ENCODE measurements at regions not wholly inside any gene's neighbourhood (a gene's known extent, or its start where the extent isn't known, plus 50 kb on each side); places are given as distances from the start of the nearest gene placed in this dataset.

DNA sequence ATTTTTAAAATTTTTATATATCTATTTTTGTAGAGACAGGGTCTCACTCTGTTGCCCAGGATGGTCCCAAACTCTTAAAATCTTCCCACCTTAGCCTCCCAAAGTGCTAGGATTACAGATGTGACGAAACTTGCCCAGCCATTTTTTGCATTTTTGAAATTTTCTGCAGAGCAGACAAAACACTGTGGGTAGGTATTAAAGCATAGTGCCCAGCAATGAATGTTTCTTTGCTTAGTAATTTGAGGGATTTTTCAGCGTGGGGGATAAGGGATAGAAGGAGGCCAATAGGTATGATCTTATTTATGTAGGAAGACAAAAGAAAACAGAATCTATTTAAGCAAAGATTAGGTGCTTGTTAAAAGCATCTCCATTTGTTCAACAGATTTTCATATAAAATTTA, 446.8 kb upstream of the DPH6 start:
- DNase-seq (ENCODE audit: low read depth, low spot score) (no peak), ATAC-seq (no peak)
- Histone ChIP-seq H3K9me2 (ENCODE audit: insufficient read depth) (no peaks in the 10 kb centered on the region), H3K36me3 (ENCODE audit: control insufficient read depth in 1 of 2, insufficient read depth in 2 of 2, low read length in 2 of 2) (no peaks in the 10 kb centered on the region), H3K9me3 (ENCODE audit: control insufficient read depth in 1 of 2, insufficient read depth in 1 of 2, low read depth in 1 of 2, low read length in 2 of 2) (no peaks in the 10 kb centered on the region), H3K27ac (ENCODE audit: low read depth, low read length) (no peak overlapping the region), H3K4me1 (ENCODE audit: control insufficient read depth in 1 of 2, insufficient read depth in 2 of 2, low read length in 2 of 2) (no peaks in the 10 kb centered on the region), H2AFZ (ENCODE audit: low read depth, low read length, poor library complexity, severe bottlenecking) (no peak overlapping the region), H3K4me2 (ENCODE audit: low read length) (no peak overlapping the region), H4K20me1 (ENCODE audit: insufficient read depth) (no peaks in the 10 kb centered on the region), H3K27me3 (ENCODE audit: insufficient read depth, low read length) (no peaks in the 10 kb centered on the region), H3K4me3 (replicated peaks in 1 of 2; ENCODE audit: low read depth in 1 of 2, low read length in 2 of 2) (no peak overlapping the region), H3K79me2 (ENCODE audit: insufficient read depth, low read length) (no peaks in the 10 kb centered on the region), H3K9ac (ENCODE audit: low read length) (no peak overlapping the region)
- BruUV-seq (replicated peaks): no TSS peak
- CTCF ChIA-PET: no interaction called here
- TF ChIP-seq CBX3 (IDR thresholded peaks at IDR 0.05; ENCODE audit: low read depth) (no peak), RAD21 (IDR thresholded peaks at IDR 0.05; ENCODE audit: low read depth) (no peak), FOSL1 (IDR thresholded peaks at IDR 0.05; ENCODE audit: low read depth) (no peak), EZH2phosphoT487 (IDR thresholded peaks at IDR 0.05; ENCODE audit: borderline replicate concordance) (no peak), ELF1 (IDR thresholded peaks at IDR 0.05; ENCODE audit: borderline replicate concordance, low read depth) (no peak), SP1 (IDR thresholded peaks at IDR 0.05; ENCODE audit: low read depth) (no peak), EZH2 (IDR thresholded peaks at IDR 0.05) (no peak), ZFX (IDR thresholded peaks at IDR 0.05) (no peak), CEBPB (IDR thresholded peaks at IDR 0.05; ENCODE audit: low read depth) (no peak), SIN3A (IDR thresholded peaks at IDR 0.05; ENCODE audit: low read depth) (no peak), ZNF274 (IDR thresholded peaks at IDR 0.05; ENCODE audit: low read depth, low read length) (no peak), YY1 (IDR thresholded peaks at IDR 0.05; ENCODE audit: extremely low read depth, insufficient replicate concordance, low read depth, low read length) (no peak)
- TF ChIP-seq, protein P1, sequence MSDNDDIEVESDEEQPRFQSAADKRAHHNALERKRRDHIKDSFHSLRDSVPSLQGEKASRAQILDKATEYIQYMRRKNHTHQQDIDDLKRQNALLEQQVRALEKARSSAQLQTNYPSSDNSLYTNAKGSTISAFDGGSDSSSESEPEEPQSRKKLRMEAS (IDR thresholded peaks at IDR 0.05): no peak
- TF ChIP-seq, protein P2, sequence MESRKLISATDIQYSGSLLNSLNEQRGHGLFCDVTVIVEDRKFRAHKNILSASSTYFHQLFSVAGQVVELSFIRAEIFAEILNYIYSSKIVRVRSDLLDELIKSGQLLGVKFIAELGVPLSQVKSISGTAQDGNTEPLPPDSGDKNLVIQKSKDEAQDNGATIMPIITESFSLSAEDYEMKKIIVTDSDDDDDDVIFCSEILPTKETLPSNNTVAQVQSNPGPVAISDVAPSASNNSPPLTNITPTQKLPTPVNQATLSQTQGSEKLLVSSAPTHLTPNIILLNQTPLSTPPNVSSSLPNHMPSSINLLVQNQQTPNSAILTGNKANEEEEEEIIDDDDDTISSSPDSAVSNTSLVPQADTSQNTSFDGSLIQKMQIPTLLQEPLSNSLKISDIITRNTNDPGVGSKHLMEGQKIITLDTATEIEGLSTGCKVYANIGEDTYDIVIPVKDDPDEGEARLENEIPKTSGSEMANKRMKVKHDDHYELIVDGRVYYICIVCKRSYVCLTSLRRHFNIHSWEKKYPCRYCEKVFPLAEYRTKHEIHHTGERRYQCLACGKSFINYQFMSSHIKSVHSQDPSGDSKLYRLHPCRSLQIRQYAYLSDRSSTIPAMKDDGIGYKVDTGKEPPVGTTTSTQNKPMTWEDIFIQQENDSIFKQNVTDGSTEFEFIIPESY (IDR thresholded peaks at IDR 0.05; ENCODE audit: extremely low read depth, insufficient replicate concordance, low read length): no peak
- TF ChIP-seq, protein P3, sequence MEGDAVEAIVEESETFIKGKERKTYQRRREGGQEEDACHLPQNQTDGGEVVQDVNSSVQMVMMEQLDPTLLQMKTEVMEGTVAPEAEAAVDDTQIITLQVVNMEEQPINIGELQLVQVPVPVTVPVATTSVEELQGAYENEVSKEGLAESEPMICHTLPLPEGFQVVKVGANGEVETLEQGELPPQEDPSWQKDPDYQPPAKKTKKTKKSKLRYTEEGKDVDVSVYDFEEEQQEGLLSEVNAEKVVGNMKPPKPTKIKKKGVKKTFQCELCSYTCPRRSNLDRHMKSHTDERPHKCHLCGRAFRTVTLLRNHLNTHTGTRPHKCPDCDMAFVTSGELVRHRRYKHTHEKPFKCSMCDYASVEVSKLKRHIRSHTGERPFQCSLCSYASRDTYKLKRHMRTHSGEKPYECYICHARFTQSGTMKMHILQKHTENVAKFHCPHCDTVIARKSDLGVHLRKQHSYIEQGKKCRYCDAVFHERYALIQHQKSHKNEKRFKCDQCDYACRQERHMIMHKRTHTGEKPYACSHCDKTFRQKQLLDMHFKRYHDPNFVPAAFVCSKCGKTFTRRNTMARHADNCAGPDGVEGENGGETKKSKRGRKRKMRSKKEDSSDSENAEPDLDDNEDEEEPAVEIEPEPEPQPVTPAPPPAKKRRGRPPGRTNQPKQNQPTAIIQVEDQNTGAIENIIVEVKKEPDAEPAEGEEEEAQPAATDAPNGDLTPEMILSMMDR (IDR thresholded peaks at IDR 0.05 in 2 of 3, conservative IDR thresholded peaks at IDR 0.05 in 1 of 3; ENCODE audit: borderline replicate concordance in 1 of 3, insufficient read depth in 1 of 3, low read depth in 2 of 3, low read length in 2 of 3): no peak
- RAD21 ChIA-PET (ENCODE audit: low non-redundant PET in 1 of 2, low total read pairs in 2 of 2, uncharacterized antibody in 2 of 2, unreplicated experiment in 2 of 2): no interaction called here
- POLR2A ChIA-PET: no interaction called here
- intact Hi-C loops (cut with micrococcal nuclease): no loop called here

Measured in HCT116 (cell line).